GM19238 (cell line): ENCODE measurements at regions not wholly inside any gene's neighbourhood (a gene's known extent, or its start where the extent isn't known, plus 50 kb on each side); places are given as distances from the start of the nearest gene placed in this dataset.
"Not testable (repeated sequence)": the region's sequence is repeated elsewhere in the genome, so short reads cannot be mapped to it uniquely, and the experiment has no call there.

ENCODE experiments used
- DNase-seq: peaks from one replicate; pipeline ENCODE4 v3.0.0; 2011; ENCODE audit warnings: low spot score; ENCODE audit not compliant: insufficient read length

- DNase-seq = no peak
Observed at GRCh38 chr4:188930822-188931221, 791.6 kb downstream of the TRIML1 start.

GRCh38 chr4:188934320-188934962, 795.2 kb downstream of the TRIML1 start:
- no peak for DNase-seq

GRCh38 chr4:188941524-188942119, 802.4 kb downstream of the TRIML1 start:
- DNase-seq = no peak

GRCh38 chr4:188942606-188943005, 803.4 kb downstream of the TRIML1 start:
- no peak for DNase-seq

GRCh38 chr4:188949596-188949995, 810.4 kb downstream of the TRIML1 start:
- no peak for DNase-seq

- DNase-seq = no peak
Observed at GRCh38 chr4:188955066-188955465, 815.8 kb downstream of the TRIML1 start.

- DNase-seq = no peak
Observed at GRCh38 chr4:188956566-188956965, 817.3 kb downstream of the TRIML1 start.

- no peak for DNase-seq
Observed at GRCh38 chr4:188958346-188958745, 819.1 kb downstream of the TRIML1 start.

- no peak for DNase-seq
Observed at GRCh38 chr4:188959424-188959823, 820.2 kb downstream of the TRIML1 start.

- DNase-seq = no peak
Observed at GRCh38 chr4:188960411-188961093, 821.3 kb downstream of the TRIML1 start.

GRCh38 chr4:188971125-188971524, 831.9 kb downstream of the TRIML1 start:
- no peak for DNase-seq

- no peak for DNase-seq
Observed at GRCh38 chr4:188975271-188975670, 836.0 kb downstream of the TRIML1 start.

GRCh38 chr4:188976644-188977115, 837.4 kb downstream of the TRIML1 start:
- DNase-seq = no peak

- DNase-seq = not testable (repeated sequence)
Observed at GRCh38 chr4:188977232-188977631, 838.0 kb downstream of the TRIML1 start.

GRCh38 chr4:188984518-188984917, 845.3 kb downstream of the TRIML1 start:
- DNase-seq = no peak

- no peak for DNase-seq
Observed at GRCh38 chr4:188986271-188986689, 847.0 kb downstream of the TRIML1 start.

GRCh38 chr4:188987011-188987410, 847.8 kb downstream of the TRIML1 start:
- no peak for DNase-seq

GRCh38 chr4:188988131-188988530, 848.9 kb downstream of the TRIML1 start:
- no peak for DNase-seq

- no peak for DNase-seq
Observed at GRCh38 chr4:188989371-188989770, 850.1 kb downstream of the TRIML1 start.

GRCh38 chr4:188992706-188993105, 853.5 kb downstream of the TRIML1 start:
- no peak for DNase-seq

- no peak for DNase-seq
Observed at GRCh38 chr4:188993871-188994270, 854.6 kb downstream of the TRIML1 start.

GRCh38 chr4:189001283-189001970, 862.2 kb downstream of the TRIML1 start:
- DNase-seq = no peak
